Kidney glomerular epithelial cell (primary cell): ENCODE measurements at regions not wholly inside any gene's neighbourhood (a gene's known extent, or its start where the extent isn't known, plus 50 kb on each side); places are given as distances from the start of the nearest gene placed in this dataset.

Experiments
- DNase-seq: peaks from one replicate; lab custom pipeline; 2025; lab: John Stamatoyannopoulos, UW

GRCh38 chr7:35450456-35451214 lies 196.7 kb upstream of the TBX20 start:
- DNase-seq, result no peak

- no peak for DNase-seq
Measured at GRCh38 chr7:35448486-35448885, 194.6 kb upstream of the TBX20 start.

GRCh38 chr7:35446091-35446490 lies 192.2 kb upstream of the TBX20 start:
- no peak for DNase-seq

GRCh38 chr7:35437619-35438275 lies 183.8 kb upstream of the TBX20 start:
- DNase-seq, result no peak

GRCh38 chr7:35436452-35436851 lies 182.6 kb upstream of the TBX20 start:
- DNase-seq, result no peak

- DNase-seq, result peak; percentile 33
Measured at GRCh38 chr7:35430547-35431153, 176.8 kb upstream of the TBX20 start.

- peak; percentile 10 for DNase-seq
Measured at GRCh38 chr7:35424869-35425495, 171.1 kb upstream of the TBX20 start.

GRCh38 chr7:35424440-35424839 lies 170.5 kb upstream of the TBX20 start:
- DNase-seq, result no peak

GRCh38 chr7:35422715-35423114 lies 168.8 kb upstream of the TBX20 start:
- no peak for DNase-seq

- DNase-seq, result no peak
Measured at GRCh38 chr7:35420656-35421055, 166.8 kb upstream of the TBX20 start.

- DNase-seq, result no peak
Measured at GRCh38 chr7:35419391-35419755, 165.5 kb upstream of the TBX20 start.

- no peak for DNase-seq
Measured at GRCh38 chr7:35418716-35419390, 165.0 kb upstream of the TBX20 start.

GRCh38 chr7:35416568-35416967 lies 162.7 kb upstream of the TBX20 start:
- DNase-seq, result no peak

- no peak for DNase-seq
Measured at GRCh38 chr7:35415411-35415822, 161.5 kb upstream of the TBX20 start.

- no peak for DNase-seq
Measured at GRCh38 chr7:35411331-35411730, 157.4 kb upstream of the TBX20 start.

GRCh38 chr7:35405461-35405860 lies 151.6 kb upstream of the TBX20 start:
- no peak for DNase-seq

GRCh38 chr7:35401217-35401879 lies 147.4 kb upstream of the TBX20 start:
- no peak for DNase-seq

GRCh38 chr7:35399840-35400239 lies 145.9 kb upstream of the TBX20 start:
- no peak for DNase-seq

GRCh38 chr7:35399216-35399615 lies 145.3 kb upstream of the TBX20 start:
- no peak for DNase-seq

GRCh38 chr7:35398518-35398917 lies 144.6 kb upstream of the TBX20 start:
- DNase-seq, result no peak

GRCh38 chr7:35390146-35390545 lies 136.2 kb upstream of the TBX20 start:
- DNase-seq, result no peak

- no peak for DNase-seq
Measured at GRCh38 chr7:35389636-35390035, 135.7 kb upstream of the TBX20 start.
